SU-DHL-6 (cell line): ENCODE measurements at regions not wholly inside any gene's neighbourhood (a gene's known extent, or its start where the extent isn't known, plus 50 kb on each side); places are given as distances from the start of the nearest gene placed in this dataset.

Experiments used
- H2AFZ ChIP-seq: fragments of 200-600 bp; sonication (generic); 2 replicates; pipeline ENCODE4 v1.6.1; 2014; ENCODE audit warnings: low read depth, mild to moderate bottlenecking, moderate library complexity, mixed read lengths, antibody characterized with exemption, low read length; ENCODE audit not compliant: severe bottlenecking
- H3F3A ChIP-seq: fragments of 200-600 bp; shearing (Covaris generic); 2 replicates; pipeline ENCODE4 v1.6.0; 2016; ENCODE audit warnings: antibody characterized with exemption, mild to moderate bottlenecking; ENCODE audit not compliant: insufficient read depth
- H3K27ac ChIP-seq: fragments of 200-600 bp; sonication (generic); 2 replicates; pipeline ENCODE4 v1.5.1; 2016; ENCODE audit warnings: low read depth, mild to moderate bottlenecking, low read length, moderate library complexity, mixed read lengths
- H3K27me3 ChIP-seq: fragments of 200-600 bp; sonication (generic), shearing (Covaris generic); 2 replicates; pipeline ENCODE4 v1.6.0; 2014; ENCODE audit warnings: mild to moderate bottlenecking, low read length
- H3K36me3 ChIP-seq: fragments of 200-600 bp; sonication (generic); 2 replicates; pipeline ENCODE4 v1.6.1; 2014; ENCODE audit warnings: mild to moderate bottlenecking, low read length, mixed read lengths
- H3K4me2 ChIP-seq: fragments of 300-600, 200-600 bp; shearing (Covaris generic), sonication (generic); 2 replicates; pipeline ENCODE4 v1.6.0; 2014; ENCODE audit warnings: low read length, low read depth, mild to moderate bottlenecking; ENCODE audit not compliant: poor library complexity, severe bottlenecking
- H3K4me3 ChIP-seq: fragments of 200-600 bp; sonication (generic); 2 replicates; pipeline ENCODE4 v1.5.1; 2014; ENCODE audit warnings: antibody characterized with exemption, low read length, mild to moderate bottlenecking, mixed read lengths; ENCODE audit not compliant: insufficient read depth, poor library complexity, severe bottlenecking
- H3K79me2 ChIP-seq: fragments of 200-600 bp; sonication (generic); 2 replicates; pipeline ENCODE4 v1.6.1; 2014; ENCODE audit warnings: mild to moderate bottlenecking, low read length, moderate library complexity; ENCODE audit not compliant: insufficient read depth
- H3K9ac ChIP-seq: fragments of 200-600 bp; sonication (generic); 2 replicates; pipeline ENCODE4 v1.7.0; 2014; ENCODE audit warnings: mild to moderate bottlenecking, low read length
- H3K9me2 ChIP-seq: fragments of 200-600 bp; sonication (generic); replicated peaks from 2 replicates; pipeline ENCODE4 v1.6.1; 2014; ENCODE audit warnings: low read length; ENCODE audit not compliant: insufficient read depth
- H3K9me3 ChIP-seq: fragments of 200-600 bp; sonication (generic); 2 replicates; pipeline ENCODE4 v1.6.1; 2014; ENCODE audit warnings: low read length, mixed read lengths; ENCODE audit not compliant: insufficient read depth
- H4K20me1 ChIP-seq: fragments of 200-600 bp; sonication (generic); 2 replicates; pipeline ENCODE4 v1.6.1; 2014; ENCODE audit warnings: low read depth, mild to moderate bottlenecking, antibody characterized with exemption, low read length, moderate library complexity, mixed read lengths
- EZH2phosphoT487 ChIP-seq: fragments of 200-600 bp; sonication (generic), shearing (Covaris generic); conservative IDR thresholded peaks from 2 replicates; pipeline ENCODE4 v1.6.1; 2018; ENCODE audit warnings: mild to moderate bottlenecking, antibody characterized with exemption, low read length, moderate library complexity, mixed read lengths
- TF ChIP-seq, protein P1 (sequence below): fragments of 200-600 bp; sonication (generic); IDR thresholded peaks from one replicate; pipeline ENCODE4 v1.5.1; 2017; ENCODE audit warnings: antibody characterized with exemption, mild to moderate bottlenecking, low read length, moderate library complexity; ENCODE audit not compliant: insufficient read depth, poor library complexity, severe bottlenecking

DNA sequence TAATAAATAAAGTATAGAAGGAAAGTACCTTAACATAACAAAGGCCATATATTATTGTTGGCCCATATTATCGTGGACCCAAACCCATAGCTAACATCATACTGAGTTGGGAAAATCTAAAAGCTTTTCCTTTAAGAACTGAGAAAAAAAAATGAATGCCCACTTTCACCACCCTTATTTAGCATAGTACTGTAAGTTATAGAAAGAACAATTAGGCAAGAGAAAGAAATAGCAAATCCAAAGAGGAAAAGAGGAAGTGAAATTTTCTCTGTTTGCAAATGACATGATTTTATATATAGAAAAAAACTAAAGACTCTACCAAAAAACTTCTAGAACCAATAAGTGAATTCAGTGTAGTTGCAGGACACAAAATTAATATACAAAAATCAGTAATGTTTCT lies 1854.6 kb downstream of the PCDH7 start:
- Histone ChIP-seq H3K4me2 (no peak overlapping the region), H3K9me2 (no peaks in the 10 kb centered on the region), H3K9me3 (peaks cover 9% of the 10 kb centered on the region; the same call in 1 of the 2 replicates), H3K27me3 (no peaks in the 10 kb centered on the region), H3K36me3 (peaks cover 6% of the 10 kb centered on the region; the same call in 1 of the 2 replicates), H2AFZ (no peak overlapping the region), H3K27ac (no peak overlapping the region), H3K4me3 (no peak overlapping the region), H3K9ac (no peak overlapping the region), H3K79me2 (no peaks in the 10 kb centered on the region), H3F3A (peaks cover 5% of the 10 kb centered on the region; the same call in 1 of the 2 replicates), H4K20me1 (no peaks in the 10 kb centered on the region)
- no peak for TF ChIP-seq EZH2phosphoT487
- TF ChIP-seq, protein P1, sequence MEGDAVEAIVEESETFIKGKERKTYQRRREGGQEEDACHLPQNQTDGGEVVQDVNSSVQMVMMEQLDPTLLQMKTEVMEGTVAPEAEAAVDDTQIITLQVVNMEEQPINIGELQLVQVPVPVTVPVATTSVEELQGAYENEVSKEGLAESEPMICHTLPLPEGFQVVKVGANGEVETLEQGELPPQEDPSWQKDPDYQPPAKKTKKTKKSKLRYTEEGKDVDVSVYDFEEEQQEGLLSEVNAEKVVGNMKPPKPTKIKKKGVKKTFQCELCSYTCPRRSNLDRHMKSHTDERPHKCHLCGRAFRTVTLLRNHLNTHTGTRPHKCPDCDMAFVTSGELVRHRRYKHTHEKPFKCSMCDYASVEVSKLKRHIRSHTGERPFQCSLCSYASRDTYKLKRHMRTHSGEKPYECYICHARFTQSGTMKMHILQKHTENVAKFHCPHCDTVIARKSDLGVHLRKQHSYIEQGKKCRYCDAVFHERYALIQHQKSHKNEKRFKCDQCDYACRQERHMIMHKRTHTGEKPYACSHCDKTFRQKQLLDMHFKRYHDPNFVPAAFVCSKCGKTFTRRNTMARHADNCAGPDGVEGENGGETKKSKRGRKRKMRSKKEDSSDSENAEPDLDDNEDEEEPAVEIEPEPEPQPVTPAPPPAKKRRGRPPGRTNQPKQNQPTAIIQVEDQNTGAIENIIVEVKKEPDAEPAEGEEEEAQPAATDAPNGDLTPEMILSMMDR = no peak

DNA sequence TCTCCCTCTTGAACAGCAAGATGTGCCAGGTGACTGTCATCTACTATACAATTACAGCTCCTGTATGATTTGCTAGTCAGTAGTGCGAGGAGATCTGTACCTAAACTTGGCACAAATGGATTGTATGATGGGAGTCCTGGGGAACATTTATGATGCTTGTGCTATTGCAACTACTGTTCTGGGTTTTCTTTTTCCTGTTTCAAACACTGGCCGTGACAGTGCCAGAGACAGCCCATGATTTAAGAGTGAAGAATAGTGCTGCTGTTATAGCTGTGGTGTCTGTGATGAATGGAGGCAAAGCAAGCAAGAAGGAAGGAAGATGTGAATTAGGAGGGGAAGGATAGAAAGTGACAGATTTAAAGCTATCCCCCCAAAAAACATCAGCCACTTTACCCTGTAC lies 1868.9 kb downstream of the PCDH7 start:
- no peak overlapping the region for H3K4me3 ChIP-seq
- no peak overlapping the region for H3K4me2 ChIP-seq
- 0 out of 2 replicates have a peak, but pooled peaks cover 2% of the 10 kb centered on the region for H3K36me3 ChIP-seq
- H3K27ac ChIP-seq = no peak overlapping the region
- peaks cover 19% of the 10 kb centered on the region; the same call in 1 of the 2 replicates for H3K9me3 ChIP-seq
- no peaks in the 10 kb centered on the region for H3K27me3 ChIP-seq
- TF ChIP-seq, protein P1 = no peak
- no peak for TF ChIP-seq EZH2phosphoT487
- H3K9ac ChIP-seq = no peak overlapping the region
- H4K20me1 ChIP-seq = no peaks in the 10 kb centered on the region
- H2AFZ ChIP-seq = peak overlapping the region; percentile 52
- no peaks in the 10 kb centered on the region for H3K79me2 ChIP-seq
- no peaks in the 10 kb centered on the region for H3K9me2 ChIP-seq
- H3F3A ChIP-seq = no peaks in the 10 kb centered on the region

DNA sequence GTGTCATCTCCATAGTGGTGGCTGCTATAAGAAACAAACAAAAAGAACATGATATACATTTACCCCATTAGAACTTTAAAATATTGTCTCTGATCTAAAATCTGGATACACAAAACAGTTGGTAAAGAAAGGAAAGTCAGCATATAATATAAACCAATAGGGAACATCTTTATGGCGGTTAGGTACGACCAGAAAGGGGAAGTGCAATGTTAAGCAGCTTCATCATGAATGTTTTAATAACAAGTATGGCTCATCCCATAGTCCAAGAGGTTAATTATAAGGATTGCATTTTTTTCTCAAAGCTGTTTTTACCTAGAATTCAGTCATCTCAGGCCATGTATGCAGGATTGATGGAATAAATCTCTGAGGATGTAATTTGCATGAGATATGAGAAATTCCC lies 1869.7 kb downstream of the PCDH7 start:
- H3F3A ChIP-seq = no peaks in the 10 kb centered on the region
- TF ChIP-seq, protein P1 = no peak
- no peak for TF ChIP-seq EZH2phosphoT487
- no peak overlapping the region for H3K4me2 ChIP-seq
- H3K9me3 ChIP-seq = peaks cover 19% of the 10 kb centered on the region; the same call in 1 of the 2 replicates
- no peak overlapping the region for H3K4me3 ChIP-seq
- H3K9me2 ChIP-seq = no peaks in the 10 kb centered on the region
- no peak overlapping the region for H3K9ac ChIP-seq
- H2AFZ ChIP-seq = peak overlapping the region; percentile 52
- no peaks in the 10 kb centered on the region for H3K79me2 ChIP-seq
- H3K27ac ChIP-seq = no peak overlapping the region
- H4K20me1 ChIP-seq = no peaks in the 10 kb centered on the region
- H3K36me3 ChIP-seq = 0 out of 2 replicates have a peak, but pooled peaks cover 2% of the 10 kb centered on the region
- H3K27me3 ChIP-seq = no peaks in the 10 kb centered on the region
